ENCODE measurements at regions not wholly inside any gene's neighbourhood (a gene's known extent, or its start where the extent isn't known, plus 50 kb on each side); places are given as distances from the start of the nearest gene placed in this dataset.

GRCh38 chr14:66152302-66152701, 333.9 kb upstream of the CCDC196 start:
- TF ChIP-seq CTCF (IDR thresholded peaks at IDR 0.05), result no peak
- TF ChIP-seq ZFX (IDR thresholded peaks at IDR 0.05; ENCODE audit: borderline replicate concordance), result no peak

Measured in 22Rv1 (cell line).